Bronchial epithelial cell (primary cell): ENCODE measurements at regions not wholly inside any gene's neighbourhood (a gene's known extent, or its start where the extent isn't known, plus 50 kb on each side); places are given as distances from the start of the nearest gene placed in this dataset.
A peak's percentile ranks its signal among the peaks of the same experiment; 100 is the strongest.

ENCODE experiments used
- DNase-seq: peaks from one replicate; pipeline ENCODE4 v3.0.0-alpha.2; 2010; ENCODE audit warnings: low read depth
- FAIRE-seq: peaks from 2 replicates; lab custom pipeline; 2011; peaks lifted over from hg19 to GRCh38; lab: Jason Lieb, UNC
- H3K27me3 ChIP-seq: 2 replicates; pipeline ENCODE4 v1.5.1; 2011; ENCODE audit warnings: low read length; ENCODE audit not compliant: control insufficient read depth, insufficient read depth
- H3K36me3 ChIP-seq: 2 replicates; pipeline ENCODE4 v1.5.1; 2011; ENCODE audit warnings: low read length; ENCODE audit not compliant: control insufficient read depth, insufficient read depth
- H3K4me3 ChIP-seq: 2 replicates; pipeline ENCODE4 v1.5.1; 2011; ENCODE audit warnings: mild to moderate bottlenecking, low read depth, low read length, control low read depth
- TF ChIP-seq, protein P1 (sequence below): IDR thresholded peaks from 2 replicates; pipeline ENCODE4 v1.5.1; 2011; ENCODE audit warnings: mild to moderate bottlenecking, moderate library complexity, low read length, control low read depth, inconsistent platforms; ENCODE audit not compliant: insufficient read depth, severe bottlenecking

DNA sequence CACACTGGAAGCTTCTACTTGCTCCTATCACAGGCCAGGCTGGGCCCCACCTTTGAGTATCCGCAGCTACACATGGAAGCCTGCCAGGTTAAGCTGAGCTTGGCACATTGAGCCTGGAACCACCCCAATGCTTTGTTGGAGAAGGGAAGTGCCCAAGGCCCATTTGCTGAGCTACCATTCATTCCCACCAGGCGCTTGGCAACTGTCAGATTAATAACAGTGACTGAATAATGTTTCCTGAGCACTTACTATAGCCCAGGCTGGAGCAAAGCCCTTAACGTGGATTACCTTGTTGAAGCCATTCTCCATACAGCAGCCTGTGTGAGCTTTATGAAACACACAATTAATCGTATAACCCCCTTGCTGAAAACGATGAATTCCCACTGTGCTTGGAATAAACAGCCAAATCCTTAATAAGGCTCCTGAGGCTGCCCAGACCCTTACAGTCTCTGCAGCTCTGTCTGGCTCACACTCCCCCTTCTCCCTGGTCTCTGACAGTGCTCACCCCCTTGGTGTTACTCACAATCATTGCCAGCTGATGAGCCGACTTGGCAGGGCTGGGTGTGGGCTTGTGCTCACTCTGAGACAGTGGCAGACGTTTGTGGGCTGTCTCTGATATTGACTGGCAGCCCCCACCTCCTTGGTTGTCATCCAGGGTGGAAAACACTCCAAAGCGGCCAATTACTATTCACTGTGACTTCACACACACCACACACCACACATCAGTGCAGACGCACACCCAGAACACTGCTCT is 357.1 kb downstream of the MAFB start:
- H3K27me3 ChIP-seq, result no peaks in the 10 kb centered on the region
- no peak overlapping the region for H3K4me3 ChIP-seq
- FAIRE-seq, result peak; percentile 52
- TF ChIP-seq, protein P1, sequence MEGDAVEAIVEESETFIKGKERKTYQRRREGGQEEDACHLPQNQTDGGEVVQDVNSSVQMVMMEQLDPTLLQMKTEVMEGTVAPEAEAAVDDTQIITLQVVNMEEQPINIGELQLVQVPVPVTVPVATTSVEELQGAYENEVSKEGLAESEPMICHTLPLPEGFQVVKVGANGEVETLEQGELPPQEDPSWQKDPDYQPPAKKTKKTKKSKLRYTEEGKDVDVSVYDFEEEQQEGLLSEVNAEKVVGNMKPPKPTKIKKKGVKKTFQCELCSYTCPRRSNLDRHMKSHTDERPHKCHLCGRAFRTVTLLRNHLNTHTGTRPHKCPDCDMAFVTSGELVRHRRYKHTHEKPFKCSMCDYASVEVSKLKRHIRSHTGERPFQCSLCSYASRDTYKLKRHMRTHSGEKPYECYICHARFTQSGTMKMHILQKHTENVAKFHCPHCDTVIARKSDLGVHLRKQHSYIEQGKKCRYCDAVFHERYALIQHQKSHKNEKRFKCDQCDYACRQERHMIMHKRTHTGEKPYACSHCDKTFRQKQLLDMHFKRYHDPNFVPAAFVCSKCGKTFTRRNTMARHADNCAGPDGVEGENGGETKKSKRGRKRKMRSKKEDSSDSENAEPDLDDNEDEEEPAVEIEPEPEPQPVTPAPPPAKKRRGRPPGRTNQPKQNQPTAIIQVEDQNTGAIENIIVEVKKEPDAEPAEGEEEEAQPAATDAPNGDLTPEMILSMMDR, result no peak
- no peak for DNase-seq
- no peaks in the 10 kb centered on the region for H3K36me3 ChIP-seq

DNA sequence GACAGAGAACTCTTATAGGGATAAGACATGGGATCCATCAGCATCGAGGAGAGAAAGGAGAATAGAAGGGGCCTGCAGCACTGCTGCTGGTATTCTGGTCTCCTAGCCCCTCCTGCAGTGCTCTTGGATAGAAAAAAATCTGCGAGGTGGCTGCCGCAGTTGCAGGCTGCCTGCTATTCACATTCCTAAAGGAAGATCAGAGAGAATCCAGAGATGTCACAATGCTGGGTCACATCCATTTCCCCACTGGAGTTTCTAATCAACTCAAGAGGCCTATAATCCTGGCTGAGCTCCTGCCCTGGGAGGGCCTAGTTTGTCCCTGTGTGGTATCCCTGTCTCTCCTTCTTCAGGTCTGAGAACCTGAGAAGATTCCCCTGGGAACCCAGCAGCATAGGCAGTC is 357.8 kb downstream of the MAFB start:
- no peak overlapping the region for H3K4me3 ChIP-seq
- DNase-seq (no peak), FAIRE-seq (no peak)
- TF ChIP-seq, protein P1, result no peak
- H3K36me3 ChIP-seq, result no peaks in the 10 kb centered on the region
- no peaks in the 10 kb centered on the region for H3K27me3 ChIP-seq

DNA sequence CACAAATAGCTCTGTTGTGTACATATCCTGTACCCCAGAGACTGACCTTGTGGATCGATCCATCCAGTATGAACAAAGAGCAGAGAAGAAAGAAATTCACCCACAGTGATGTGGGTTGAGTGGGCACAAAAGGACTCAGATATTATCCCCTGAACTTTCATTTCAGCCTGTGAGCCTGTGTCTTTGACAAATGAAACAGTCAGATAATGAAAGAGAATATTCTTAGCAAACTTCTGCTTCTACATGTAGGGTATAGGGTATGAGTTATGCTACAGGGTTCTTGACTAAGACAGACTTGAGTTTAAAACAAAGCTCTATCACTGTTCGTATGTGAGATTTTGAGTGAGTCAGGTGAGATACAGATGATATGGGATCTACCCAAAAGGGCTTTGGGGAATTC is 359.7 kb downstream of the MAFB start:
- Histone ChIP-seq H3K4me3 (no peak overlapping the region), H3K36me3 (no peaks in the 10 kb centered on the region), H3K27me3 (no peaks in the 10 kb centered on the region)
- TF ChIP-seq, protein P1, result no peak
- DNase-seq, result no peak
- no peak for FAIRE-seq

DNA sequence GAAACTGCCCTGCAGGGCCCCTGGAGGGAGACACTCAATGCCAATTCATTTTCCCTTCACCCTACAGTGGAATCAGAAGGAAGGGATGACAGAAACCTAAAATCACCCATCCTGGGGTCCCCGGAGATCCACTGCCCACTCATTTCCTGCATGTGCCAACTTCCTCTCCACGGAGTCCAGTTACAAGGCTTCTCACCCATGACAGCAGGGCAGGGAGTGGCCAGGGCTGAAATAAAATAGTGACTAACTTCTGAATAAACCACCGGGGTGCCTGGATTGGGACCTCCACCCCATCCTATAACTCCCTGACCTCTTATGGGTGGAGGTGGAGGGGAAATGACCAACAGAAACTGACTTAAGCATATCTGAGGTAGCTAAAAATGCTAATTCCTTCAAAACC is 362.3 kb downstream of the MAFB start:
- no peak for DNase-seq
- Histone ChIP-seq H3K4me3 (no peak overlapping the region), H3K27me3 (no peaks in the 10 kb centered on the region), H3K36me3 (no peaks in the 10 kb centered on the region)
- FAIRE-seq, result no peak
- TF ChIP-seq, protein P1, result no peak

DNA sequence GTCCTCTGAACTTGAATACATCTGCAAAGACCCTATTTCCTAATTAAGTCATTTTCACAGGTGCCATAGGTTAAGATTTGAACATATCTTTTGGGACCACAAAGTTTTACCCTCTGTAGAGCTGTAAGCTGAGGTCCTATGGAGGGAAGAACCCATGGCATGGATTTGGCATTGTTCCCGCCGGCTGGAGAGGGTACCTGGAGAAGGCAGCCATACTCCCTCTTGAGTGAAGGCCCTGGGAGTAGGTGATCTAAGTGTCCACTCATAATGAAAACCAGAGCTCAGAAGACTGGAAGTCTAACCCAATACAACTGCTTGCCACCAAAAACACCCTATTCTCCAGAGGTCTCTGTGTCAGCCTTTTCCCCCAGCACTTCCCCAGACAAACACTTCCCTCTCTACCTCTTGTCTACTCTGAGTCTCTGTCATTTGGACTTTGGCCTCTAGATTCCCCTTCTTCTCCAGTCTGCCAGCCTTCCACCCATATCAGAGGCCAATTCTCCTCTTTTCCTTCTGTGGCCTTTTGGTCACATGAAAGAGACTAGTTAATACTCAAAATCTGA is 363.9 kb downstream of the MAFB start:
- no peaks in the 10 kb centered on the region for H3K27me3 ChIP-seq
- H3K4me3 ChIP-seq, result no peak overlapping the region
- H3K36me3 ChIP-seq, result no peaks in the 10 kb centered on the region
- TF ChIP-seq, protein P1, result no peak
- DNase-seq (no peak), FAIRE-seq (peak; percentile 7)

DNA sequence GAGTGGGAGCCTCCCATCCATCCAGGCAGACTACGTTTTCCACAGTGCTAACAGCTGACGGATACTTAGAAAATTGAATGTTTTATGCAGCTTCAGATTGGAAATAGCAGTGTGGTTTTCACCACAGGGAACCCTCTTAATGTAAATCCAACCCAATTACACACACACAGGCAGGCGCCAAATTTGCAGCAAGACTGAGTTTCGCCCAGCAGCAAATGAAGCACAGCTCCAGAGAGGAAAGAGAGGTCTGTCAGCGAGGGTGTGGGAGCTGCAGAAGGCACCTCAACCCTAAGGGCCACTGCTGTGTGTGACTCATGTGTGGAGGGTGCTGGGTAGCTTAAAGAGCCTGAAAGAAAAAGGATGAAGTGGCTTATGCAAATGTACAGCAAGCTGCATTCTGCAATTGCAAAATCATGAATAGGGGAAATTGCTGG is 365.7 kb downstream of the MAFB start:
- no peak overlapping the region for H3K4me3 ChIP-seq
- H3K36me3 ChIP-seq, result no peaks in the 10 kb centered on the region
- FAIRE-seq, result no peak
- DNase-seq, result peak; percentile 62
- H3K27me3 ChIP-seq, result no peaks in the 10 kb centered on the region
- TF ChIP-seq, protein P1, result no peak
